ENCODE measurements at regions not wholly inside any gene's neighbourhood (a gene's known extent, or its start where the extent isn't known, plus 50 kb on each side); places are given as distances from the start of the nearest gene placed in this dataset.

DNA sequence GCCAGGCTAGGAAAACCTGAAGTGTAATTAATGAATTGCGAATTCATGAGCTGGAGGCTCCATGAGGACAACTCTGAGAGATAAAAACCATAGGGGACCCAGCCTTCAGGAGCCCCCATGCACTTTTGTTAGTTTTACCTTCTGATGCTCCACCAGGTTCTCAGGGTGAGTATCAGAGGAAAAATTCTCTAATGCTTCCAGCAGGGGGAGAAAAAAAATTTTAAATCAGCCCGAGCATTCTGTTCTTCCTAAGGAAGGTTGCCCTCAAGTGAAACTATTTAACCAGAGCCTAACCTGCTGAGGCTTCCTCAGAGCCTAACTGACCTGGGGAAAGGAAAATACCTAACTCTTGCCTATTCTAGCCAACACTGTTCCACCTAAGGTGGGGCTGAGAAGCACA, 552.6 kb downstream of the PPARGC1A start:
- no CpG with 5 or more reads among the region's 2 CpGs for WGBS, 2 experiments (ENCODE audit: extremely low coverage in 2 of 2, insufficient read length in 1 of 2)
- Histone ChIP-seq H2AK5ac (ENCODE audit: low read depth, low read length) (no peak overlapping the region), H4K8ac (ENCODE audit: low read depth in 2 of 2, low read length in 2 of 2) (no peak overlapping the region), H3K27me3 (ENCODE audit: control insufficient read depth, insufficient read depth, low read length) (no peaks in the 10 kb centered on the region), H2BK120ac (ENCODE audit: low read depth, low read length) (no peak overlapping the region), H4K5ac (ENCODE audit: low read depth, low read length) (no peak overlapping the region), H3K27ac (ENCODE audit: insufficient read depth, low read length) (no peak overlapping the region), H2BK15ac (ENCODE audit: low read depth, low read length) (no peak overlapping the region), H2AFZ (replicated peaks; ENCODE audit: low read length, poor library complexity) (no peak overlapping the region), H4K20me1 (ENCODE audit: insufficient read depth, low read length) (no peaks in the 10 kb centered on the region), H2AK9ac (replicated peaks; ENCODE audit: low read depth, low read length, poor library complexity) (no peak overlapping the region), H3K36me3 (ENCODE audit: control insufficient read depth, insufficient read depth, low read length) (no peaks in the 10 kb centered on the region), H3K9me1 (ENCODE audit: insufficient read depth, low read length) (no peaks in the 10 kb centered on the region), H2BK20ac (ENCODE audit: low read depth, low read length) (no peak overlapping the region), H3K9me3 (ENCODE audit: control insufficient read depth, insufficient read depth, low read length) (no peaks in the 10 kb centered on the region), H3K4ac (ENCODE audit: low read depth, low read length) (no peak overlapping the region), H3K4me1 (ENCODE audit: control insufficient read depth, insufficient read depth, low read length) (no peaks in the 10 kb centered on the region), H2BK5ac (ENCODE audit: low read depth, low read length, poor library complexity, severe bottlenecking) (no peak overlapping the region), H3K4me2 (ENCODE audit: low read depth, low read length) (no peak overlapping the region), H3K79me1 (ENCODE audit: low read depth in 1 of 2, low read length in 2 of 2) (no peaks in the 10 kb centered on the region), H3K23ac (ENCODE audit: low read depth, low read length) (no peak overlapping the region), H4K91ac (ENCODE audit: insufficient read depth, low read depth, low read length) (no peak overlapping the region), H3K18ac (ENCODE audit: low read depth, low read length) (no peak overlapping the region), H3K9ac (ENCODE audit: low read depth, low read length) (no peak overlapping the region), H3K14ac (replicated peaks; ENCODE audit: low read depth, low read length) (no peak overlapping the region), H3K56ac (ENCODE audit: extremely low read depth, insufficient read depth, low read length) (no peak overlapping the region), H3K4me3 (ENCODE audit: insufficient read depth, low read depth, low read length) (no peak overlapping the region)
- TF ChIP-seq SMC3 (IDR thresholded peaks at IDR 0.05; ENCODE audit: low read depth, low read length) (no peak), POLR2A (IDR thresholded peaks at IDR 0.05; ENCODE audit: low read depth, low read length) (no peak), RFX5 (IDR thresholded peaks at IDR 0.05; ENCODE audit: low read depth, low read length) (no peak), CHD1 (IDR thresholded peaks at IDR 0.05; ENCODE audit: low read depth, low read length) (no peak), MAZ (IDR thresholded peaks at IDR 0.05; ENCODE audit: borderline replicate concordance, low read depth, low read length) (no peak), RAD21 (IDR thresholded peaks at IDR 0.05; ENCODE audit: low read length) (no peak), CEBPB (IDR thresholded peaks at IDR 0.05; ENCODE audit: low read depth, low read length) (no peak), NFE2L2 (IDR thresholded peaks at IDR 0.05; ENCODE audit: low read depth, low read length) (no peak), FOS (IDR thresholded peaks at IDR 0.05; ENCODE audit: low read depth, low read length) (no peak), MXI1 (IDR thresholded peaks at IDR 0.05; ENCODE audit: borderline replicate concordance, low read depth, low read length) (no peak), RCOR1 (IDR thresholded peaks at IDR 0.05; ENCODE audit: insufficient replicate concordance, low read length) (no peak), BHLHE40 (IDR thresholded peaks at IDR 0.05; ENCODE audit: low read depth, low read length) (no peak), MAFK (IDR thresholded peaks at IDR 0.05; ENCODE audit: low read depth, low read length) (no peak)
- TF ChIP-seq, protein P1, sequence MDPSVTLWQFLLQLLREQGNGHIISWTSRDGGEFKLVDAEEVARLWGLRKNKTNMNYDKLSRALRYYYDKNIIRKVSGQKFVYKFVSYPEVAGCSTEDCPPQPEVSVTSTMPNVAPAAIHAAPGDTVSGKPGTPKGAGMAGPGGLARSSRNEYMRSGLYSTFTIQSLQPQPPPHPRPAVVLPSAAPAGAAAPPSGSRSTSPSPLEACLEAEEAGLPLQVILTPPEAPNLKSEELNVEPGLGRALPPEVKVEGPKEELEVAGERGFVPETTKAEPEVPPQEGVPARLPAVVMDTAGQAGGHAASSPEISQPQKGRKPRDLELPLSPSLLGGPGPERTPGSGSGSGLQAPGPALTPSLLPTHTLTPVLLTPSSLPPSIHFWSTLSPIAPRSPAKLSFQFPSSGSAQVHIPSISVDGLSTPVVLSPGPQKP (IDR thresholded peaks at IDR 0.05; ENCODE audit: borderline replicate concordance, low read depth, low read length), result no peak
- TF ChIP-seq, protein P2, sequence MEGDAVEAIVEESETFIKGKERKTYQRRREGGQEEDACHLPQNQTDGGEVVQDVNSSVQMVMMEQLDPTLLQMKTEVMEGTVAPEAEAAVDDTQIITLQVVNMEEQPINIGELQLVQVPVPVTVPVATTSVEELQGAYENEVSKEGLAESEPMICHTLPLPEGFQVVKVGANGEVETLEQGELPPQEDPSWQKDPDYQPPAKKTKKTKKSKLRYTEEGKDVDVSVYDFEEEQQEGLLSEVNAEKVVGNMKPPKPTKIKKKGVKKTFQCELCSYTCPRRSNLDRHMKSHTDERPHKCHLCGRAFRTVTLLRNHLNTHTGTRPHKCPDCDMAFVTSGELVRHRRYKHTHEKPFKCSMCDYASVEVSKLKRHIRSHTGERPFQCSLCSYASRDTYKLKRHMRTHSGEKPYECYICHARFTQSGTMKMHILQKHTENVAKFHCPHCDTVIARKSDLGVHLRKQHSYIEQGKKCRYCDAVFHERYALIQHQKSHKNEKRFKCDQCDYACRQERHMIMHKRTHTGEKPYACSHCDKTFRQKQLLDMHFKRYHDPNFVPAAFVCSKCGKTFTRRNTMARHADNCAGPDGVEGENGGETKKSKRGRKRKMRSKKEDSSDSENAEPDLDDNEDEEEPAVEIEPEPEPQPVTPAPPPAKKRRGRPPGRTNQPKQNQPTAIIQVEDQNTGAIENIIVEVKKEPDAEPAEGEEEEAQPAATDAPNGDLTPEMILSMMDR (conservative IDR thresholded peaks at IDR 0.05; ENCODE audit: low read depth, low read length), result no peak
- TF ChIP-seq, protein P3, sequence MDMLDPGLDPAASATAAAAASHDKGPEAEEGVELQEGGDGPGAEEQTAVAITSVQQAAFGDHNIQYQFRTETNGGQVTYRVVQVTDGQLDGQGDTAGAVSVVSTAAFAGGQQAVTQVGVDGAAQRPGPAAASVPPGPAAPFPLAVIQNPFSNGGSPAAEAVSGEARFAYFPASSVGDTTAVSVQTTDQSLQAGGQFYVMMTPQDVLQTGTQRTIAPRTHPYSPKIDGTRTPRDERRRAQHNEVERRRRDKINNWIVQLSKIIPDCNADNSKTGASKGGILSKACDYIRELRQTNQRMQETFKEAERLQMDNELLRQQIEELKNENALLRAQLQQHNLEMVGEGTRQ (IDR thresholded peaks at IDR 0.05; ENCODE audit: low read depth, low read length), result no peak
- ATAC-seq (ENCODE audit: low read depth) (no peak), DNase-seq (no peak)
- ChIA-PET POLR2A (ENCODE audit: unreplicated experiment) (no interaction called here), CTCF (no interaction called here)
- in situ Hi-C loops (cut with MboI; ENCODE audit: low sequenced_read_pairs) (no loop called here), dilution Hi-C loops (cut with HindIII; ENCODE audit: low sequenced_read_pairs, unreplicated experiment) (no loop called here), intact Hi-C loops (cut with micrococcal nuclease) (no loop called here)
- no TSS peak for BruUV-seq (replicated peaks)
